AG10803 (cell line): ENCODE measurements at regions not wholly inside any gene's neighbourhood (a gene's known extent, or its start where the extent isn't known, plus 50 kb on each side); places are given as distances from the start of the nearest gene placed in this dataset.

Experiments
- DNase-seq: peaks from one replicate; pipeline ENCODE4 v3.0.0; 2010; ENCODE audit warnings: low read depth
- H3K4me3 ChIP-seq: 2 replicates; pipeline ENCODE4 v1.5.1; 2011; ENCODE audit warnings: mild to moderate bottlenecking, low read length, control low read depth
- TF ChIP-seq, protein P1 (sequence below): conservative IDR thresholded peaks from 2 replicates; pipeline ENCODE4 v1.5.1; 2011; ENCODE audit warnings: mild to moderate bottlenecking, low read length, control low read depth, inconsistent platforms

DNA sequence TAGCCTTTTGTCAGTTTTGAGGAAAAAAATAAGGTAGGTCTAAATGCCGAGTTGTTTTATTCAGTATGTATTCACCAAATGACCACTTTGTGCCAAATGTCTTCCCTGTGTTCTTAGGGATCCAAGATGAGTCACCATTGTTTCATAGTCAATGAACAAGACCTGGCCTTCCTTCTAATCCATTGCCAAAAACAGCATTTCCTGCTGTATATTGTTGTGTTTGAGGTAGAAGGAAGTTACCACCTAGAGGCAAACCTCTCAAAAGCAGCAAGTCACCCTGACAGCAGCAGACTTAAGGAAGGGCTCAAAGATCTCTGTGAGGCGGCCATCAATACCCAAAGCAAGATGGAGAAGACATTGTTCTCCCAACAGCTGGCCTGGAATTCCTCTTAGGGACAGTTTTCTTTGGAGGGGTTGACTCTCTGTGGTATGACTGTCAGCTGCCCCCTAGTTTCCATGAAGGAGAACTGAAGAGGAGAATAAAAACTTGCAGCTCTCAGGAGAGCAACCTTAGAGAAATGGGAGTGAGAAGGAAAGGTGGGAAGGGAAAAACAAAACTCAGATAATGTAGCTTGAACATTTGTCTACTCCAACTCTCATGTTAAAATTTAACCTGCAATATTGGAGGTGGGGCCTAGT, 328.3 kb downstream of the LRATD1 start:
- DNase-seq = no peak
- TF ChIP-seq, protein P1, sequence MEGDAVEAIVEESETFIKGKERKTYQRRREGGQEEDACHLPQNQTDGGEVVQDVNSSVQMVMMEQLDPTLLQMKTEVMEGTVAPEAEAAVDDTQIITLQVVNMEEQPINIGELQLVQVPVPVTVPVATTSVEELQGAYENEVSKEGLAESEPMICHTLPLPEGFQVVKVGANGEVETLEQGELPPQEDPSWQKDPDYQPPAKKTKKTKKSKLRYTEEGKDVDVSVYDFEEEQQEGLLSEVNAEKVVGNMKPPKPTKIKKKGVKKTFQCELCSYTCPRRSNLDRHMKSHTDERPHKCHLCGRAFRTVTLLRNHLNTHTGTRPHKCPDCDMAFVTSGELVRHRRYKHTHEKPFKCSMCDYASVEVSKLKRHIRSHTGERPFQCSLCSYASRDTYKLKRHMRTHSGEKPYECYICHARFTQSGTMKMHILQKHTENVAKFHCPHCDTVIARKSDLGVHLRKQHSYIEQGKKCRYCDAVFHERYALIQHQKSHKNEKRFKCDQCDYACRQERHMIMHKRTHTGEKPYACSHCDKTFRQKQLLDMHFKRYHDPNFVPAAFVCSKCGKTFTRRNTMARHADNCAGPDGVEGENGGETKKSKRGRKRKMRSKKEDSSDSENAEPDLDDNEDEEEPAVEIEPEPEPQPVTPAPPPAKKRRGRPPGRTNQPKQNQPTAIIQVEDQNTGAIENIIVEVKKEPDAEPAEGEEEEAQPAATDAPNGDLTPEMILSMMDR = no peak
- H3K4me3 ChIP-seq = no peak overlapping the region

DNA sequence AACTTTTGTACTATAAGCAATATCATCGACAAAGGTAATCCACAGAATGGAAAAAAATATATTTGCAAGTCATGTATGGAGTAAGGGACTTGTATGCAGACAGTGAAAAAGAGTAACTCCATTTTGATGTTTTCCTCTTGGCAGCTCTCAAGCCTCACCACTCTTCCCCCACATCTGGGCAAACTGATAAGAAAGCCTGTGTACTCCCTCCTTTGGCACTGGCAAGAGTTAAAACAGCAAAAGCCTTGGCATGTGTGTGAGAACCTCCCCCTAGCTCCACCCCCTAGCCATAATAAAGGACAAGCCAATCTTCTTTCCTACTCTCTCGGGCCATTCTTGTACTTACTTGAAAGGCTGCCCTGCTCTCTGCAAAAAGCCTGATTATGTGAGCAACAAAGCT, 335.2 kb downstream of the LRATD1 start:
- TF ChIP-seq, protein P1 = no peak
- no peak for DNase-seq
- H3K4me3 ChIP-seq = no peak overlapping the region

DNA sequence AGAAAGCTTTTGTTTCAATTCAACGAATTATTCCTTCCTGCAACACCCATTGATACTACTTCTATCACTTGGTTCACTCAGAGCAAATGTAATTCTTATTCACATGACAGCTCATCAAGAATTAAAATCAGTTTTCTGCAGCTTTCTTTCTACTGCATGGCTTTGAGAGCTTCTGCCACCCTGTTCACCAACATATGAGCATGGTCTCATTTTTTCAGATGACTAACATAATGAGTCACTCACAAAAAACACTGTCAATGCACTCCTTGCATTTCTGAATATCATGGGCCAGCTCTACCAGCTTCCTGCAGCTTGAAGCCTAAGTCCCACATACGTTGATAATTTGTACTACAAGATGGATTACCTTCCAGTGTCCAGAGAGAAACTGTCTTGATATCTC, 342.9 kb downstream of the LRATD1 start:
- no peak overlapping the region for H3K4me3 ChIP-seq
- TF ChIP-seq, protein P1 = no peak
- no peak for DNase-seq

DNA sequence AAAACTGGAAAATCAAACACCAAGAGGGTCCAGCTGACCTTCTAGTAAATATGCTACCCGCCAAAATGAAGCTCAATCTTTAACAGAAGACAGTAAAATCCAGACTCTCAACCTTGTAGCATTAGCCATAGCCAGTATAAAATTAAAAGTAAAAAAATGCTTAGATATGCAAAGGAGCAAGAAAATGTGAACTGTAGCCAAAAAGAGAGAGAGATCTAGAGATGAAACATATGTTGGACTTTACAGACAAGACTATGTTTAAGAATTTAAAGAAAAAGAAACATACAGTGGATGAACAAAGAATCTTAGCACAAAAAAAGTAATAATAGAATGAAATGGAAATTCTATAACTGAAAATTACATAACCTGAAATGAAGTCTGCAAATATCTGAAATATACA, 344.5 kb downstream of the LRATD1 start:
- no peak overlapping the region for H3K4me3 ChIP-seq
- DNase-seq = no peak
- TF ChIP-seq, protein P1 = no peak

DNA sequence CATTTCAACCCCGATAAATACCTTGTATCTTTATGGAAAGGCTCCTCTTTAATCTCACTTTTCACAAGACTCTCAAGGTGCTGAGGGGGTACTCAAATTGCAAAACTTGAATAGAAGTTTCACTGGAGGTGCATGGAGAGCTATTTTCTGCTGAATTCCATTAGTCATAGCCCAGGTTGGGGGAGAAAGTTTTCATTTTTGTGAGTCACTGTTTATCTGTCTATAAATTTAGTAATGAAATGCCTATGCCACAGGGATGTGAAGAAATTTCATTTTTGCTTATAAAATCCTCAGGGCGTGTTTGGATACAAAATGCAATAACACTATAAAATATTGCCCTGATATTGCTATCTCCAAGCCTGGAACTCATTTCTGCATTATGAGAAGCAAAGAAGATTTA, 346.3 kb downstream of the LRATD1 start:
- no peak for DNase-seq
- TF ChIP-seq, protein P1 = no peak
- H3K4me3 ChIP-seq = no peak overlapping the region

DNA sequence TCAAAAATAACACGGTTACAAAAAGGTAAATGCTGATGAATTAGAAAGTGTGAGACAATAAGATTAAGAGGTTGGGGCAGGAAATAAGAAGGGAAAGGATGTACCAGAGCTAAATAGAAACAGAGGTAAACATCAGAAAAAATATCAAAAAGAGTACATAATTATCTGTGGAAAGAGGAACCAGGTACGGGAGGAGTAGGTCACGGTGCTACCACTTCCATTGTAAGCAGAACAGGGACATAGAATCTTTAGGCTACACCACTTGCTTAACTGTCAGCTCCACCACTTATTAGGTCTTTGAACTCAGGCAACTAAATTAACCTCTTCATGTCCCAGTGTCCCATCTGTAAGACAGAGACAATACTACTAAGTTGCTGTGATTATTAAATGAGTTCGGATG, 350.3 kb downstream of the LRATD1 start:
- TF ChIP-seq, protein P1 = no peak
- no peak overlapping the region for H3K4me3 ChIP-seq
- DNase-seq = no peak

DNA sequence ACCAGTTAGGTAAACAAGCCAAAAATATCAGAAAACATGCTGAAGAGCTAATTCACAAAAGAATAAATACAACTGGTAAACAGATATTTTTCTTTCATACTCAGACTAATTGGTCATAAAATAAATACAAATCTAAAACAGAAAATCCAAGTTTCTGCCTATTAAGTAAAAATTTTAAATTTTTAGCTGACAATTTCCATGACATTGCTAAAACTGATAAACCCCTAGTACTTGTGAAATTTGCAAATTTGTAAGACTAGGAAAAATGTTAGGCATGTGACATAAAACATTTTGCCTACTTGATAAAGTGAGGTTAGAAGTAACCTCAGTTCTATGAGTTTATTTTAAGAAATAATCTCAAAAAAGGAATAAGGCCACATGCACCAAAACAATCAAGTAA, 356.1 kb downstream of the LRATD1 start:
- H3K4me3 ChIP-seq = no peak overlapping the region
- DNase-seq = no peak
- TF ChIP-seq, protein P1 = no peak
